G401 (cell line): ENCODE measurements at regions not wholly inside any gene's neighbourhood (a gene's known extent, or its start where the extent isn't known, plus 50 kb on each side); places are given as distances from the start of the nearest gene placed in this dataset.
A peak's percentile ranks its signal among the peaks of the same experiment; 100 is the strongest.
"Not testable (repeated sequence)": the region's sequence is repeated elsewhere in the genome, so short reads cannot be mapped to it uniquely, and the experiment has no call there.

Experiments used
- DNase-seq: peaks from one replicate; pipeline ENCODE4 v3.0.0-alpha.2; 2015; ENCODE audit warnings: low spot score
- in situ Hi-C: cut with HindIII; loops from 2 replicates; pipeline ENCODE4 v1.10.0; 2016; ENCODE audit warnings: low sequenced_read_pairs, mixed read lengths

- DNase-seq, result no peak
- in situ Hi-C loops, result no loop called here
Measured at GRCh38 chr4:77354550-77354949, 197.5 kb downstream of the CCNG2 start.

- DNase-seq, result no peak
- in situ Hi-C loops, result no loop called here
Measured at GRCh38 chr4:77355731-77356130, 198.7 kb downstream of the CCNG2 start.

GRCh38 chr4:77358315-77358928 is 201.4 kb downstream of the CCNG2 start:
- DNase-seq, result peak; percentile 59
- in situ Hi-C loops, result no loop called here

GRCh38 chr4:77360451-77360850 is 203.4 kb downstream of the CCNG2 start:
- no peak for DNase-seq
- in situ Hi-C loops, result no loop called here

GRCh38 chr4:77366876-77367275 is 209.9 kb downstream of the CCNG2 start:
- DNase-seq, in situ Hi-C loops: not testable (repeated sequence)

GRCh38 chr4:77367638-77368037 is 210.6 kb downstream of the CCNG2 start:
- no peak for DNase-seq
- in situ Hi-C loops, result no loop called here

GRCh38 chr4:77372375-77372774 is 215.4 kb downstream of the CCNG2 start:
- no peak for DNase-seq
- in situ Hi-C loops, result no loop called here

- DNase-seq, result no peak
- in situ Hi-C loops, result no loop called here
Measured at GRCh38 chr4:77375866-77376607, 219.0 kb downstream of the CCNG2 start.

GRCh38 chr4:77376788-77377460 is 219.9 kb downstream of the CCNG2 start:
- in situ Hi-C loops, result no loop called here
- DNase-seq, result no peak

GRCh38 chr4:77384094-77384493 is 221.5 kb upstream of the CXCL13 start:
- DNase-seq, result no peak
- in situ Hi-C loops, result no loop called here

- in situ Hi-C loops, result no loop called here
Measured at GRCh38 chr4:77385124-77385969, 220.3 kb upstream of the CXCL13 start.

GRCh38 chr4:77393996-77394395 is 211.6 kb upstream of the CXCL13 start:
- in situ Hi-C loops, result no loop called here
- DNase-seq, result no peak

More at GRCh38 chr4:77385124-77385969, 220.3 kb upstream of the CXCL13 start:
- DNase-seq, result peak; percentile 59

- in situ Hi-C loops, result no loop called here
Measured at GRCh38 chr4:77395481-77395880, 210.1 kb upstream of the CXCL13 start.

GRCh38 chr4:77398256-77398655 is 207.4 kb upstream of the CXCL13 start:
- in situ Hi-C loops, result no loop called here
- DNase-seq, result no peak

More at GRCh38 chr4:77395481-77395880, 210.1 kb upstream of the CXCL13 start:
- no peak for DNase-seq

GRCh38 chr4:77399831-77400230 is 205.8 kb upstream of the CXCL13 start:
- no peak for DNase-seq
- in situ Hi-C loops, result no loop called here

- in situ Hi-C loops, result no loop called here
- DNase-seq, result no peak
Measured at GRCh38 chr4:77413766-77414165, 191.9 kb upstream of the CXCL13 start.

- no peak for DNase-seq
- in situ Hi-C loops, result no loop called here
Measured at GRCh38 chr4:77415689-77416088, 189.9 kb upstream of the CXCL13 start.

GRCh38 chr4:77418333-77418732 is 187.3 kb upstream of the CXCL13 start:
- DNase-seq, result peak; percentile 5
- in situ Hi-C loops, result no loop called here

GRCh38 chr4:77430847-77431246 is 174.8 kb upstream of the CXCL13 start:
- in situ Hi-C loops, result no loop called here
- no peak for DNase-seq
